ENCODE measurements at regions not wholly inside any gene's neighbourhood (a gene's known extent, or its start where the extent isn't known, plus 50 kb on each side); places are given as distances from the start of the nearest gene placed in this dataset.

GRCh38 chr18:78455386-78455785 lies 524.2 kb upstream of the SALL3 start:
- TF ChIP-seq POLR2AphosphoS5 (IDR thresholded peaks at IDR 0.05): no peak
- TF ChIP-seq CTCF (IDR thresholded peaks at IDR 0.05): no peak
- no peak for TF ChIP-seq POLR2A (IDR thresholded peaks at IDR 0.05)
